IMR-90 (cell line): ENCODE measurements at regions not wholly inside any gene's neighbourhood (a gene's known extent, or its start where the extent isn't known, plus 50 kb on each side); places are given as distances from the start of the nearest gene placed in this dataset.

ENCODE experiments used
- BHLHE40 ChIP-seq: fragments of 150-350 bp; IDR thresholded peaks from 2 replicates; pipeline ENCODE4 v1.6.1; 2016; ENCODE audit warnings: mild to moderate bottlenecking, low read depth, low read length
- CEBPB ChIP-seq: IDR thresholded peaks from 2 replicates; pipeline ENCODE4 v1.6.1; 2012; ENCODE audit warnings: low read depth, low read length, improper control_type of control experiment
- CHD1 ChIP-seq: IDR thresholded peaks from 2 replicates; pipeline ENCODE4 v1.6.1; 2012; ENCODE audit warnings: low read depth, low read length, improper control_type of control experiment
- FOS ChIP-seq: fragments of 150-350 bp; IDR thresholded peaks from 2 replicates; pipeline ENCODE4 v1.6.1; 2016; ENCODE audit warnings: low read depth, low read length
- MAZ ChIP-seq: IDR thresholded peaks from 2 replicates; pipeline ENCODE4 v1.6.1; 2012; ENCODE audit warnings: low read depth, mild to moderate bottlenecking, low read length, improper control_type of control experiment, moderate library complexity, borderline replicate concordance
- MXI1 ChIP-seq: IDR thresholded peaks from 2 replicates; pipeline ENCODE4 v1.6.1; 2012; ENCODE audit warnings: low read depth, mild to moderate bottlenecking, low read length, moderate library complexity, borderline replicate concordance
- POLR2A ChIP-seq: IDR thresholded peaks from 2 replicates; pipeline ENCODE4 v1.6.1; 2012; ENCODE audit warnings: mild to moderate bottlenecking, low read depth, low read length
- RAD21 ChIP-seq: IDR thresholded peaks from 2 replicates; pipeline ENCODE4 v1.6.1; 2012; ENCODE audit warnings: low read length, improper control_type of control experiment
- RFX5 ChIP-seq: IDR thresholded peaks from 2 replicates; pipeline ENCODE4 v1.8.0; 2012; ENCODE audit warnings: low read depth, mild to moderate bottlenecking, low read length, moderate library complexity
- SMC3 ChIP-seq: fragments of 150-350 bp; IDR thresholded peaks from 2 replicates; pipeline ENCODE4 v1.6.1; 2016; ENCODE audit warnings: low read depth, mild to moderate bottlenecking, antibody characterized with exemption, low read length, moderate library complexity
- TF ChIP-seq, protein P1 (sequence below): conservative IDR thresholded peaks from 2 replicates; pipeline ENCODE4 v1.5.1; 2012; ENCODE audit warnings: mild to moderate bottlenecking, low read depth, low read length, improper control_type of control experiment
- TF ChIP-seq, protein P2 (sequence below): fragments of 150-350 bp; IDR thresholded peaks from 2 replicates; pipeline ENCODE4 v1.6.1; 2017; ENCODE audit warnings: mild to moderate bottlenecking, antibody characterized with exemption, low read length, low read depth

DNA sequence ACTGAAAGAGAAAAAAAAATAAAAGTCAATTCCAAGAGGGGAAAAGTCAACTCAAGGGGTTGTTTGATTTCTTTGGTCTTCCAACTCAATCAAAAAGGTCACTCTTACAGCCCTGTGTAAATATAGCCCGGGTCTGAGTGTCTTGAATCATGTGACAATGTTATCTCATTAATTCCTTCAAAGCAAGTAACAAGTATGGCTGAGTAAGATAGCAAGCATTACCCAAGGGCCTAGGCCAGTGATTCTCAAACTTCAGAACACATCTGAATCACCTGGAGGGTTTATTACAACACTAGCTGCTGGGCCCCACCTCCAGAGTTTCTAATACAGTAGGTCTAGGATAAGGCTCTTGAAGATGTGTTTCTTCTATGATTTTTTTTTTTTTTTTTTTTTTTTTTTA lies 125.0 kb downstream of the PRLHR start:
- TF ChIP-seq, protein P1, sequence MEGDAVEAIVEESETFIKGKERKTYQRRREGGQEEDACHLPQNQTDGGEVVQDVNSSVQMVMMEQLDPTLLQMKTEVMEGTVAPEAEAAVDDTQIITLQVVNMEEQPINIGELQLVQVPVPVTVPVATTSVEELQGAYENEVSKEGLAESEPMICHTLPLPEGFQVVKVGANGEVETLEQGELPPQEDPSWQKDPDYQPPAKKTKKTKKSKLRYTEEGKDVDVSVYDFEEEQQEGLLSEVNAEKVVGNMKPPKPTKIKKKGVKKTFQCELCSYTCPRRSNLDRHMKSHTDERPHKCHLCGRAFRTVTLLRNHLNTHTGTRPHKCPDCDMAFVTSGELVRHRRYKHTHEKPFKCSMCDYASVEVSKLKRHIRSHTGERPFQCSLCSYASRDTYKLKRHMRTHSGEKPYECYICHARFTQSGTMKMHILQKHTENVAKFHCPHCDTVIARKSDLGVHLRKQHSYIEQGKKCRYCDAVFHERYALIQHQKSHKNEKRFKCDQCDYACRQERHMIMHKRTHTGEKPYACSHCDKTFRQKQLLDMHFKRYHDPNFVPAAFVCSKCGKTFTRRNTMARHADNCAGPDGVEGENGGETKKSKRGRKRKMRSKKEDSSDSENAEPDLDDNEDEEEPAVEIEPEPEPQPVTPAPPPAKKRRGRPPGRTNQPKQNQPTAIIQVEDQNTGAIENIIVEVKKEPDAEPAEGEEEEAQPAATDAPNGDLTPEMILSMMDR, result no peak
- no peak for TF ChIP-seq RAD21
- TF ChIP-seq BHLHE40, result no peak
- TF ChIP-seq SMC3, result no peak
- no peak for TF ChIP-seq FOS
- TF ChIP-seq CEBPB, result no peak
- TF ChIP-seq MXI1, result no peak
- TF ChIP-seq POLR2A, result no peak
- TF ChIP-seq RFX5, result no peak
- TF ChIP-seq CHD1, result no peak
- TF ChIP-seq, protein P2, sequence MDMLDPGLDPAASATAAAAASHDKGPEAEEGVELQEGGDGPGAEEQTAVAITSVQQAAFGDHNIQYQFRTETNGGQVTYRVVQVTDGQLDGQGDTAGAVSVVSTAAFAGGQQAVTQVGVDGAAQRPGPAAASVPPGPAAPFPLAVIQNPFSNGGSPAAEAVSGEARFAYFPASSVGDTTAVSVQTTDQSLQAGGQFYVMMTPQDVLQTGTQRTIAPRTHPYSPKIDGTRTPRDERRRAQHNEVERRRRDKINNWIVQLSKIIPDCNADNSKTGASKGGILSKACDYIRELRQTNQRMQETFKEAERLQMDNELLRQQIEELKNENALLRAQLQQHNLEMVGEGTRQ, result no peak
- TF ChIP-seq MAZ, result no peak
